ENCODE measurements at regions not wholly inside any gene's neighbourhood (a gene's known extent, or its start where the extent isn't known, plus 50 kb on each side); places are given as distances from the start of the nearest gene placed in this dataset.

DNA sequence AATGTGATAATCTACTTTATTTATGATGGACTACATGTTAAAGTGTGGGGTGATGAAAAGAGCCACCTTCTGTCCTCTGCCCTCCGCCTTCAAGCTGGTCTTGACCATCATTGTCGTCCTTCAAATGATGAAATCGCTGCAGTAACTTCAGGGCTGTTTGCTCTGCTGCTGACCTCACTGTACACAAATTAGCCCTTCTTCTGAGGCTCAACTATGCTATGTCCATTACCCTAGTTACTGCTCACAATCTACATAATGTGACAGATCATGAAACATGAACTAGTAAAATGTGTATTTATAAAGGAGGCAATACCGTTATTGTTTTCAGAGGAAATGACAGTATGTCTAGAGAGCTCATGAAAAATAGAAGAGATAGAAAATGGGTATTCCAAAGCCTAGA, 145.9 kb downstream of the RFC3 start:
- TF ChIP-seq, protein P1, sequence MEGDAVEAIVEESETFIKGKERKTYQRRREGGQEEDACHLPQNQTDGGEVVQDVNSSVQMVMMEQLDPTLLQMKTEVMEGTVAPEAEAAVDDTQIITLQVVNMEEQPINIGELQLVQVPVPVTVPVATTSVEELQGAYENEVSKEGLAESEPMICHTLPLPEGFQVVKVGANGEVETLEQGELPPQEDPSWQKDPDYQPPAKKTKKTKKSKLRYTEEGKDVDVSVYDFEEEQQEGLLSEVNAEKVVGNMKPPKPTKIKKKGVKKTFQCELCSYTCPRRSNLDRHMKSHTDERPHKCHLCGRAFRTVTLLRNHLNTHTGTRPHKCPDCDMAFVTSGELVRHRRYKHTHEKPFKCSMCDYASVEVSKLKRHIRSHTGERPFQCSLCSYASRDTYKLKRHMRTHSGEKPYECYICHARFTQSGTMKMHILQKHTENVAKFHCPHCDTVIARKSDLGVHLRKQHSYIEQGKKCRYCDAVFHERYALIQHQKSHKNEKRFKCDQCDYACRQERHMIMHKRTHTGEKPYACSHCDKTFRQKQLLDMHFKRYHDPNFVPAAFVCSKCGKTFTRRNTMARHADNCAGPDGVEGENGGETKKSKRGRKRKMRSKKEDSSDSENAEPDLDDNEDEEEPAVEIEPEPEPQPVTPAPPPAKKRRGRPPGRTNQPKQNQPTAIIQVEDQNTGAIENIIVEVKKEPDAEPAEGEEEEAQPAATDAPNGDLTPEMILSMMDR (IDR thresholded peaks at IDR 0.05): no peak
- no peak for TF ChIP-seq POLR2A (IDR thresholded peaks at IDR 0.05)

Data from esophagus squamous epithelium (tissue), 4 donors.